Upper lobe of right lung (tissue), 1 donor: ENCODE measurements at regions not wholly inside any gene's neighbourhood (a gene's known extent, or its start where the extent isn't known, plus 50 kb on each side); places are given as distances from the start of the nearest gene placed in this dataset.

Experiments used
- ATAC-seq: fragments of 200-7000 bp; cut with Tn5 transposase; one replicate; pipeline ENCODE4 v1.9.1; 2020; ENCODE audit warnings: mild to moderate bottlenecking, moderate library complexity
- DNase-seq: peaks from one replicate; pipeline ENCODE4 v3.0.0-alpha.2; 2020
- H3K27ac ChIP-seq: fragments of 200-600 bp; one replicate; pipeline ENCODE4 v1.8.0; 2022
- H3K27me3 ChIP-seq: fragments of 200-600 bp; one replicate; pipeline ENCODE4 v1.8.0; 2022; ENCODE audit warnings: mild to moderate bottlenecking
- H3K36me3 ChIP-seq: fragments of 200-600 bp; one replicate; pipeline ENCODE4 v1.8.0; 2022
- H3K4me1 ChIP-seq: fragments of 200-600 bp; one replicate; pipeline ENCODE4 v1.8.0; 2022
- H3K4me3 ChIP-seq: fragments of 200-600 bp; one replicate; pipeline ENCODE4 v1.8.0; 2022; ENCODE audit warnings: mild to moderate bottlenecking
- H3K9me3 ChIP-seq: fragments of 200-600 bp; one replicate; pipeline ENCODE4 v1.8.0; 2022
- CTCF ChIP-seq: fragments of 200-600 bp; IDR thresholded peaks from one replicate; pipeline ENCODE4 v1.8.0; 2022; ENCODE audit warnings: antibody characterized with exemption
- intact Hi-C: fragments of 100-400 bp; cut with DNase I; formaldehyde crosslinking; loops from one replicate; pipeline ENCODE4 v1.11.0; 2022
- donor health status: DM: no; HTN: yes; CAD: no; lungs with severe emphysema.

DNA sequence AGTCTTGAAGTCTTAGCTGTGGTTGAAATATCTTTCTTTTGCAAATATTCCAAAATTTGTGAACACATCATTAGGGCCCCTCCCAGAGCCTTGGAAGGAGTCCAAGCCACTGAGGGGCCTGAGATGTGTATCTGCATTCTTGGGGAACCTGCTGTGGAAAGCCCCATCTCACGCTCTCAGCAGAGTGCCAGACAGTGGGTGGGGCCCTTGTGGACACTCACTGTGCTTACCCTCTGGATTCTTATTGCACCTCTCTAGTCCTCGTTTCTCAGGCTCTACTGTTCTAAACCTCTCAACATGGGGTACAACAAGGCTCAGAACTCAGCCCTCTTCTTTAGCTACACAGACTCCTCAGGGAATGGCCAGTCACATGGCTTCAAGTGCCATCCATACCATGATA is 416.2 kb upstream of the CDH4 start:
- no peaks in the 10 kb centered on the region for H3K36me3 ChIP-seq
- intact Hi-C loops: no loop called here
- ATAC-seq (no peak), DNase-seq (no peak)
- H3K4me3 ChIP-seq: no peak overlapping the region
- H3K4me1 ChIP-seq: no peaks in the 10 kb centered on the region
- H3K27ac ChIP-seq: no peak overlapping the region
- no peaks in the 10 kb centered on the region for H3K9me3 ChIP-seq
- H3K27me3 ChIP-seq: no peaks in the 10 kb centered on the region
- TF ChIP-seq CTCF: no peak

DNA sequence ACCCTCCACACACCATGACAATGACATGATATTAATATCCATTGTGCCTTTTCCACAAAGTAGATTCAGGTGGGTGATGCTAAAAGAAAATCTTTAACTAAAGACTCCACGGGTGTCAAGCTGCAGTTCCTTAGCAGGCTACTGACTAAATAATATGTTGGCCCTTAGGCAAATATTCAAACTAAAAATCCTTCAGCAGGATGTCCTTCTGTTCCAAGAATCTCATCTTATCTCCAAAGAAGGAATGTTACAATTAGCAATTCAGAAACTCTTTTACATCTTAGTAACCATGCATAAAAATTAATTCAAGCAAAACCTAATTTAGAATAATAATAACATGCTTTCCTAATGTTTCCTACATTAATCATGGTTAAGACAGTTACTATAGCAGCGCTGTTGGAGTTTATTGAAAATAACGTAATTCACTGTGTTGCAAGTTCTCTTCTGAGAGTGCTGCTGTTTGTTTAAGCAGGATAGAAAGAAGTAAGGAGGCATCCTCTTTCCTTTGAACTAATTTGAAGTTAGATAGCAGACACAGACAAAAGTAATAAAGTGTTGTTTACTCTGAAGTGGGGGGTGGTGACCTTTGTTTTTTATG is 414.8 kb upstream of the CDH4 start:
- H3K4me3 ChIP-seq: no peak overlapping the region
- no peaks in the 10 kb centered on the region for H3K27me3 ChIP-seq
- no peak for DNase-seq
- H3K36me3 ChIP-seq: no peaks in the 10 kb centered on the region
- intact Hi-C loops: no loop called here
- TF ChIP-seq CTCF: no peak
- H3K27ac ChIP-seq: no peak overlapping the region
- no peak for ATAC-seq
- H3K4me1 ChIP-seq: no peaks in the 10 kb centered on the region
- no peaks in the 10 kb centered on the region for H3K9me3 ChIP-seq

GRCh38 chr20:60838297-60838696 is 413.8 kb upstream of the CDH4 start:
- TF ChIP-seq CTCF: no peak
- Histone ChIP-seq H3K27ac (no peak overlapping the region), H3K4me3 (no peak overlapping the region), H3K4me1 (no peaks in the 10 kb centered on the region), H3K9me3 (no peaks in the 10 kb centered on the region), H3K27me3 (no peaks in the 10 kb centered on the region), H3K36me3 (no peaks in the 10 kb centered on the region)
- no peak for DNase-seq
- no peak for ATAC-seq
- intact Hi-C loops: no loop called here

DNA sequence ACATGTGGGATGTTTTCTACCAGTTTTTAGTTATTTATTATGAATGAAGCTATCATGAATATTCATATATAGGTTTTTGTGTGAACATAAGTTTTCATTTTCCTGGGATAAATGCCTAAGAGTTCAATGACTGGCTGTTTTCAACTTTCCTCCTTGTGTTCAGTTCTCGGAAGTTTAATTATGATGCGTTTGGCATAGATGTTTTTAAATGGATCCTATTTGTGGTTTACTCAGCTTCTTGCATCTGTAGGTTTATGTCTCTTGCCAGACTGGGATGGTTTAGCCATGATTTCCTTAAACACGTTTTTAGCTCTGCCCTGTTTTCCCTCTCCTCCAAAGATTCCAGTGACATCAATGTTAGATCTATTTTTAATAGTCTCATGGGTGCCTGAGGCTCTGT is 411.1 kb upstream of the CDH4 start:
- Histone ChIP-seq H3K4me1 (no peaks in the 10 kb centered on the region), H3K27ac (no peak overlapping the region), H3K4me3 (no peak overlapping the region), H3K36me3 (no peaks in the 10 kb centered on the region), H3K9me3 (no peaks in the 10 kb centered on the region), H3K27me3 (no peaks in the 10 kb centered on the region)
- ATAC-seq (no peak), DNase-seq (no peak)
- intact Hi-C loops: no loop called here
- TF ChIP-seq CTCF: no peak

- Histone ChIP-seq H3K4me1 (no peaks in the 10 kb centered on the region), H3K27me3 (no peaks in the 10 kb centered on the region), H3K36me3 (no peaks in the 10 kb centered on the region), H3K4me3 (no peak overlapping the region), H3K9me3 (no peaks in the 10 kb centered on the region), H3K27ac (no peak overlapping the region)
- ATAC-seq (no peak), DNase-seq (no peak)
- intact Hi-C loops: no loop called here
- no peak for TF ChIP-seq CTCF
These were observed 406.9 kb upstream of the CDH4 start for GRCh38 chr20:60845146-60845545.
